ENCODE measurements at regions not wholly inside any gene's neighbourhood (a gene's known extent, or its start where the extent isn't known, plus 50 kb on each side); places are given as distances from the start of the nearest gene placed in this dataset.

- FAIRE-seq, result no peak
- DNase-seq (ENCODE audit: insufficient read length, low spot score), result no peak
Observed at GRCh38 chr6:47126647-47127391, 84.7 kb upstream of the ADGRF1 start.

GRCh38 chr6:47118611-47119010 is 76.5 kb upstream of the ADGRF1 start:
- DNase-seq (ENCODE audit: insufficient read length, low spot score) (no peak), FAIRE-seq (no peak)

GRCh38 chr6:47117314-47117713 is 75.2 kb upstream of the ADGRF1 start:
- no peak for FAIRE-seq
- DNase-seq (ENCODE audit: insufficient read length, low spot score), result no peak

- FAIRE-seq, result no peak
- DNase-seq (ENCODE audit: insufficient read length, low spot score), result no peak
Observed at GRCh38 chr6:47116606-47117005, 74.5 kb upstream of the ADGRF1 start.

GRCh38 chr6:47116086-47116485 is 74.0 kb upstream of the ADGRF1 start:
- no peak for DNase-seq (ENCODE audit: insufficient read length, low spot score)
- FAIRE-seq, result no peak

- no peak for FAIRE-seq
- DNase-seq (ENCODE audit: insufficient read length, low spot score), result no peak
Observed at GRCh38 chr6:47114460-47114859, 72.3 kb upstream of the ADGRF1 start.

- no peak for DNase-seq (ENCODE audit: insufficient read length, low spot score)
- no peak for FAIRE-seq
Observed at GRCh38 chr6:47112317-47112716, 70.2 kb upstream of the ADGRF1 start.

- DNase-seq (ENCODE audit: insufficient read length, low spot score) (no peak), FAIRE-seq (no peak)
Observed at GRCh38 chr6:47111685-47112084, 69.6 kb upstream of the ADGRF1 start.

GRCh38 chr6:47109281-47109680 is 67.1 kb upstream of the ADGRF1 start:
- FAIRE-seq (no peak), DNase-seq (ENCODE audit: insufficient read length, low spot score) (no peak)

GRCh38 chr6:47106721-47107197 is 64.6 kb upstream of the ADGRF1 start:
- DNase-seq (ENCODE audit: insufficient read length, low spot score), result no peak

GRCh38 chr6:47106216-47106615 is 64.1 kb upstream of the ADGRF1 start:
- DNase-seq (ENCODE audit: insufficient read length, low spot score) (no peak), FAIRE-seq (no peak)

More at GRCh38 chr6:47106721-47107197, 64.6 kb upstream of the ADGRF1 start:
- peak; percentile 23 for FAIRE-seq

- FAIRE-seq (no peak), DNase-seq (ENCODE audit: insufficient read length, low spot score) (no peak)
Observed at GRCh38 chr6:47105469-47106178, 63.5 kb upstream of the ADGRF1 start.

GRCh38 chr6:47103931-47104330 is 61.8 kb upstream of the ADGRF1 start:
- DNase-seq (ENCODE audit: insufficient read length, low spot score), result no peak
- FAIRE-seq, result no peak

GRCh38 chr6:47102331-47102730 is 60.2 kb upstream of the ADGRF1 start:
- no peak for DNase-seq (ENCODE audit: insufficient read length, low spot score)
- no peak for FAIRE-seq

GRCh38 chr6:47098570-47098993 is 56.5 kb upstream of the ADGRF1 start:
- FAIRE-seq, result no peak
- DNase-seq (ENCODE audit: insufficient read length, low spot score), result no peak

- FAIRE-seq (no peak), DNase-seq (ENCODE audit: insufficient read length, low spot score) (peak; percentile 66)
Observed at GRCh38 chr6:47097092-47097945, 55.2 kb upstream of the ADGRF1 start.

- FAIRE-seq, result no peak
- DNase-seq (ENCODE audit: insufficient read length, low spot score), result no peak
Observed at GRCh38 chr6:47096211-47096895, 54.2 kb upstream of the ADGRF1 start.

GRCh38 chr6:47094241-47094925 is 52.3 kb upstream of the ADGRF1 start:
- DNase-seq (ENCODE audit: insufficient read length, low spot score) (no peak), FAIRE-seq (no peak)

- no peak for FAIRE-seq
- DNase-seq (ENCODE audit: insufficient read length, low spot score), result no peak
Observed at GRCh38 chr6:47093169-47093568, 51.0 kb upstream of the ADGRF1 start.

Data from HTR-8/SVneo (cell line).